H1 (cell line): ENCODE measurements at regions not wholly inside any gene's neighbourhood (a gene's known extent, or its start where the extent isn't known, plus 50 kb on each side); places are given as distances from the start of the nearest gene placed in this dataset.

Source experiments
- CTCF ChIA-PET: fragments of 300-600 bp; sonication (Branson Sonifier 250); formaldehyde crosslinking; loops from one replicate; lab custom pipeline; 2021; ENCODE audit not compliant: partially characterized antibody; lab: Charles Lee
- POLR2A ChIA-PET: fragments of 300-600 bp; sonication (Branson Sonifier 250); formaldehyde crosslinking; loops from one replicate; lab custom pipeline; 2021; ENCODE audit warnings: inconsistent platforms; ENCODE audit not compliant: partially characterized antibody; lab: Charles Lee
- DNase-seq, 2 experiments: peaks; one replicate each; pipeline versions ENCODE4 v3.0.0 to v3.0.0-alpha.2; 2010 to 2022; ENCODE audit warnings: low spot score in 2 of 2, low read depth in 1 of 2, mixed read lengths in 1 of 2
- FAIRE-seq: peaks from 2 replicates; lab custom pipeline; 2011; peaks lifted over from hg19 to GRCh38; lab: Jason Lieb, UNC
- H2AFZ ChIP-seq: 2 replicates; pipeline ENCODE4 v1.8.1; 2012; ENCODE audit warnings: low read length, inconsistent platforms
- H2AK5ac ChIP-seq: 2 replicates; pipeline ENCODE4 v1.6.1; 2013; ENCODE audit warnings: low read depth, low read length
- H2BK120ac ChIP-seq: replicated peaks from 2 replicates; pipeline ENCODE3; 2013; ENCODE audit warnings: low read depth, low read length, inconsistent platforms
- H2BK12ac ChIP-seq: 2 replicates; pipeline ENCODE4 v1.6.1; 2013; ENCODE audit warnings: low read depth, low read length
- H2BK15ac ChIP-seq: 2 replicates; pipeline ENCODE4 v1.6.1; 2013; ENCODE audit warnings: low read length
- H2BK20ac ChIP-seq: 2 replicates; pipeline ENCODE4 v1.6.1; 2013; ENCODE audit warnings: low read length
- H2BK5ac ChIP-seq: 2 replicates; pipeline ENCODE4 v1.6.1; 2013; ENCODE audit warnings: low read depth, low read length
- H3K14ac ChIP-seq: 2 replicates; pipeline ENCODE4 v1.6.1; 2013; ENCODE audit warnings: inconsistent platforms; ENCODE audit not compliant: insufficient read length
- H3K18ac ChIP-seq: 2 replicates; pipeline ENCODE4 v1.6.1; 2013; ENCODE audit warnings: low read length; ENCODE audit errors: extremely low read depth
- H3K23ac ChIP-seq: 2 replicates; pipeline ENCODE4 v1.6.1; 2013; ENCODE audit warnings: inconsistent platforms; ENCODE audit not compliant: insufficient read length
- H3K23me2 ChIP-seq: 2 replicates; pipeline ENCODE4 v1.6.1; 2013; ENCODE audit warnings: low read depth, low read length
- H3K27ac ChIP-seq: 2 replicates; pipeline ENCODE4 v1.6.1; 2011; ENCODE audit warnings: low read depth, low read length, inconsistent platforms
- H3K27me3 ChIP-seq, 4 experiments: replicated peaks in 1 of 4; 1 replicate in 1 of 4; 2 replicates in 3 of 4; pipeline versions ENCODE4 v1.6.1 to v1.8.1; 2011 to 2013; ENCODE audit warnings: low read length in 3 of 4, mild to moderate bottlenecking in 3 of 4, inconsistent platforms in 2 of 4, mixed read lengths in 2 of 4, moderate library complexity in 1 of 4; ENCODE audit not compliant: control insufficient read depth in 3 of 4, insufficient read depth in 3 of 4; ENCODE audit errors: extremely low read depth in 1 of 4
- H3K36me3 ChIP-seq, 4 experiments: 2 replicates each; pipeline versions ENCODE4 v1.6.1 to v1.8.1; 2011 to 2013; ENCODE audit warnings: mild to moderate bottlenecking in 4 of 4, low read length in 3 of 4, moderate library complexity in 2 of 4, control low read depth in 1 of 4, inconsistent platforms in 1 of 4; ENCODE audit not compliant: insufficient read depth in 4 of 4, control insufficient read depth in 2 of 4
- H3K4ac ChIP-seq: replicated peaks from 2 replicates; pipeline ENCODE3; 2013; ENCODE audit warnings: low read length, low read depth, mixed read lengths, inconsistent platforms; ENCODE audit not compliant: insufficient read length
- H3K4me1 ChIP-seq, 4 experiments: replicated peaks in 1 of 4; 1 replicate in 1 of 4; 2 replicates in 3 of 4; pipeline versions ENCODE4 v1.6.1 to v1.8.1; 2011 to 2013; ENCODE audit warnings: low read length in 3 of 4, inconsistent platforms in 2 of 4, mixed read lengths in 1 of 4; ENCODE audit not compliant: insufficient read depth in 4 of 4, control insufficient read depth in 3 of 4
- H3K4me2 ChIP-seq, 2 experiments: 2 replicates each; pipeline versions ENCODE4 v1.6.1 to v1.8.1; 2011 to 2013; ENCODE audit warnings: low read depth in 2 of 2, low read length in 2 of 2, control low read depth in 1 of 2, inconsistent platforms in 1 of 2, mild to moderate bottlenecking in 1 of 2; ENCODE audit not compliant: insufficient read depth in 1 of 2
- H3K4me3 ChIP-seq, 4 experiments: fragments of 200-600, 300-600 bp in 1 of 4; sonication (generic), shearing (Covaris generic), sonication (Bioruptor Twin) in 1 of 4; 2 replicates each; pipeline versions ENCODE4 v1.5.1 to v1.8.1; 2011 to 2016; ENCODE audit warnings: low read length in 4 of 4, low read depth in 3 of 4, control low read depth in 2 of 4, inconsistent platforms in 2 of 4, mild to moderate bottlenecking in 2 of 4, mixed read lengths in 1 of 4, moderate library complexity in 1 of 4; ENCODE audit not compliant: insufficient read depth in 2 of 4; ENCODE audit errors: extremely low read depth in 1 of 4
- H3K56ac ChIP-seq: replicated peaks from 2 replicates; pipeline ENCODE3; 2013; ENCODE audit warnings: low read depth, mild to moderate bottlenecking, mixed read lengths, low read length, inconsistent platforms; ENCODE audit not compliant: insufficient read length
- H3K79me1 ChIP-seq: 2 replicates; pipeline ENCODE4 v1.6.1; 2013; ENCODE audit warnings: low read depth, low read length, control low read depth
- H3K79me2 ChIP-seq, 2 experiments: 2 replicates each; pipeline versions ENCODE4 v1.6.1 to v1.8.1; 2012 to 2013; ENCODE audit warnings: low read length in 2 of 2, mild to moderate bottlenecking in 2 of 2, inconsistent platforms in 1 of 2; ENCODE audit not compliant: insufficient read depth in 2 of 2, control insufficient read depth in 1 of 2
- H3K9ac ChIP-seq, 4 experiments: replicated peaks in 1 of 4; 1 replicate in 1 of 4; 2 replicates in 3 of 4; pipeline versions ENCODE4 v1.6.1 to v1.8.1; 2011 to 2013; ENCODE audit warnings: low read depth in 3 of 4, low read length in 3 of 4, control low read depth in 2 of 4, mild to moderate bottlenecking in 2 of 4, moderate library complexity in 2 of 4, inconsistent platforms in 1 of 4; ENCODE audit errors: extremely low read depth in 1 of 4
- H3K9me3 ChIP-seq, 2 experiments: 2 replicates each; pipeline versions ENCODE4 v1.6.1 to v1.8.1; 2012 to 2013; ENCODE audit warnings: mild to moderate bottlenecking in 2 of 2, moderate library complexity in 2 of 2, control low read depth in 1 of 2, inconsistent platforms in 1 of 2, low read depth in 1 of 2, low read length in 1 of 2, mixed read lengths in 1 of 2; ENCODE audit not compliant: insufficient read depth in 2 of 2
- H4K20me1 ChIP-seq, 2 experiments: replicated peaks in 1 of 2; 2 replicates each; pipeline versions ENCODE3 to v1.8.1; 2011 to 2013; ENCODE audit warnings: inconsistent platforms in 2 of 2, low read length in 2 of 2, mild to moderate bottlenecking in 1 of 2; ENCODE audit not compliant: insufficient read depth in 2 of 2, control insufficient read depth in 1 of 2
- H4K5ac ChIP-seq: 2 replicates; pipeline ENCODE4 v1.6.1; 2013; ENCODE audit warnings: low read length, low read depth, mixed read lengths, inconsistent platforms; ENCODE audit not compliant: insufficient read length
- H4K8ac ChIP-seq: 2 replicates; pipeline ENCODE4 v1.8.0; 2013; ENCODE audit warnings: mild to moderate bottlenecking, moderate library complexity, low read length, inconsistent platforms; ENCODE audit not compliant: insufficient read depth; ENCODE audit errors: extremely low read depth
- H4K91ac ChIP-seq: replicated peaks from 2 replicates; pipeline ENCODE3; 2013; ENCODE audit warnings: low read length, mixed read lengths, inconsistent platforms; ENCODE audit not compliant: insufficient read length
- CTBP2 ChIP-seq: IDR thresholded peaks from 2 replicates; pipeline ENCODE4 v1.7.0; 2011; ENCODE audit warnings: borderline replicate concordance, mild to moderate bottlenecking, moderate library complexity, mixed read lengths, low read length; ENCODE audit not compliant: insufficient read depth, insufficient read length
- GTF2F1 ChIP-seq: IDR thresholded peaks from 2 replicates; pipeline ENCODE4 v1.6.1; 2012; ENCODE audit warnings: low read depth, low read length, improper control_type of control experiment, borderline replicate concordance
- JUN ChIP-seq: IDR thresholded peaks from 2 replicates; pipeline ENCODE4 v1.6.1; 2011; ENCODE audit warnings: low read depth, mild to moderate bottlenecking, improper control_type of control experiment, low read length
- KDM5A ChIP-seq: fragments of 200-600 bp; IDR thresholded peaks from 2 replicates; pipeline ENCODE4 v1.7.1; 2012; ENCODE audit warnings: mild to moderate bottlenecking, low read length, inconsistent platforms, mixed read lengths
- NANOG ChIP-seq: IDR thresholded peaks from 2 replicates; pipeline ENCODE4 v1.6.1; 2011; ENCODE audit warnings: low read length, low read depth, mild to moderate bottlenecking, inconsistent platforms; ENCODE audit not compliant: insufficient read depth, poor library complexity, severe bottlenecking
- TAF7 ChIP-seq: optimal IDR thresholded peaks from 2 replicates; pipeline ENCODE3; 2011; ENCODE audit warnings: low read depth, mild to moderate bottlenecking, inconsistent platforms, low read length, moderate library complexity, borderline replicate concordance
- YY1 ChIP-seq: IDR thresholded peaks from 2 replicates; pipeline ENCODE4 v1.6.1; 2011; ENCODE audit warnings: low read depth, mild to moderate bottlenecking, low read length
- WGBS, 2 experiments: shearing (Covaris generic) in 1 of 2; methylation state at CpG; one replicate each; pipeline versions ENCODE4 v1.1.6 to v1.1.7; 2013 to 2015; ENCODE audit warnings: low lambda C conversion rate in 2 of 2, mixed read lengths in 2 of 2, inconsistent platforms in 1 of 2, low coverage in 1 of 2, missing lambda C conversion rate in 1 of 2; ENCODE audit not compliant: insufficient replicate concordance in 2 of 2, insufficient coverage in 1 of 2, insufficient read length in 1 of 2; ENCODE audit errors: extremely low coverage in 1 of 2, missing lambda C conversion rate in 1 of 2; 5-methylcytosine and 5-hydroxymethylcytosine counted together
- TF ChIP-seq, protein P1 (sequence below): IDR thresholded peaks from 2 replicates; pipeline ENCODE4 v1.6.1; 2012; ENCODE audit warnings: inconsistent platforms

DNA sequence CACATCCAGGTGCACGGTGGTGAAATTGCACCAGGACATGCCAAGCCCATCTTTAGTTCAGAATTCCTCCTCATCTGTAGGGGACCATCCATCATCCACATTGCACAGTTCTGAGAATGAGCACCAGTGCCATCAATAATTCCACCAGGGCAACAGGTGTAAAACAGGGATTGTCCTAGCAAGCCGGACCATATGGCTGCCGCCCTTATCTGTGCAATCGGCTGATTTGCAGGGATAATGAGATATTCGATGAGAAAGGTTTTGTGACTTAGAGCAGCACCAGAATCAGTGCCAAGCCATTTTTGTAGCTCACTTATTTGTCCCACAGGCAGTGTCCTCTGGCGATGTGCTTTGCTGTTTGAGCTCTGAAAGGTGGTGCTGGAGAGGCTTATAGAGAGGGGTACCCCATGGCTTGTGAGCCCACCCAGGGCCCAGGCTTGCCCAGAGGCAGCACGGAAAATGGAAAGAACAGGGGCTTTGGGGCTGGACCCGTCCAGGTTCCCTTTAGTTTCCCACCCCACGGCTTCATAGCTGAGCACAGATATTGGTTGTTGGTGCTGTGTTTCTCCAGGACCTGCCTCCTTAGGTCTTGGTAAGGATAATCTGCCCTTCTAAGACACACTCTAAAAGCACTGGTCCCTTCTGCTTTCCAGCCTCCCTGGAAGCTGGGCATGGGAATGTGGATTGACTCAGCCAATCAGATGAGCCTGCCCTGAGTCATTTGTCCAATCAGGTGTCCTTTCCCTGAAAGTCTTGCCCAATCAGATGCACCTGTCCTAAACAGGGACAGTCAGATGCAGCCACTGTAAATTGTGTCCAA is 84.0 kb upstream of the SHANK2 start:
- Histone ChIP-seq H3K4me1 (peaks cover 0 to 5% (median 0%) of the 10 kb centered on the region in 4 experiments; a peak in 1 of 7 replicates), H3K4me3 (no peak overlapping the region), H3K9ac (no peak overlapping the region), H4K91ac (no peak overlapping the region), H3K9me3 (peaks cover 25 to 35% of the 10 kb centered on the region in 2 experiments), H2AFZ (no peak overlapping the region), H2BK12ac (no peak overlapping the region), H3K79me1 (no peaks in the 10 kb centered on the region), H4K20me1 (no peaks in the 10 kb centered on the region), H3K18ac (no peak overlapping the region), H3K4ac (no peak overlapping the region), H2BK5ac (no peak overlapping the region), H2BK20ac (no peak overlapping the region), H3K27me3 (0 out of 7 replicates have a peak, but pooled peaks cover 0 to 3% (median 0%) of the 10 kb centered on the region in 4 experiments), H2BK15ac (no peak overlapping the region), H2BK120ac (no peak overlapping the region), H3K79me2 (no peaks in the 10 kb centered on the region), H3K23me2 (no peaks in the 10 kb centered on the region), H3K23ac (no peak overlapping the region), H2AK5ac (no peak overlapping the region), H4K8ac (no peak overlapping the region), H3K4me2 (no peak overlapping the region), H3K56ac (no peak overlapping the region), H4K5ac (no peak overlapping the region), H3K14ac (no peak overlapping the region), H3K36me3 (no peaks in the 10 kb centered on the region), H3K27ac (no peak overlapping the region)
- ChIA-PET POLR2A (no interaction called here), CTCF (interaction anchor here (0.6 to 0.9 kb wide), 3 partner anchors 23 to 517 kb away, joined by 3 to 4 read pairs (median 3); no protein-coding TSS in a partner anchor)
- FAIRE-seq (no peak), DNase-seq (no peak)
- no peak for TF ChIP-seq YY1
- TF ChIP-seq GTF2F1: no peak
- TF ChIP-seq KDM5A: no peak
- TF ChIP-seq JUN: no peak
- TF ChIP-seq CTBP2: no peak
- TF ChIP-seq NANOG: no peak
- no peak for TF ChIP-seq TAF7
- TF ChIP-seq, protein P1, sequence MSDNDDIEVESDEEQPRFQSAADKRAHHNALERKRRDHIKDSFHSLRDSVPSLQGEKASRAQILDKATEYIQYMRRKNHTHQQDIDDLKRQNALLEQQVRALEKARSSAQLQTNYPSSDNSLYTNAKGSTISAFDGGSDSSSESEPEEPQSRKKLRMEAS: no peak
- WGBS, 2 experiments: 91% methylated on average over 9 of the region's 9 CpGs; no CpG with 5 or more reads in 1 of the 2 experiments
